ENCODE measurements at regions not wholly inside any gene's neighbourhood (a gene's known extent, or its start where the extent isn't known, plus 50 kb on each side); places are given as distances from the start of the nearest gene placed in this dataset.
A peak's percentile ranks its signal among the peaks of the same experiment; 100 is the strongest.

DNA sequence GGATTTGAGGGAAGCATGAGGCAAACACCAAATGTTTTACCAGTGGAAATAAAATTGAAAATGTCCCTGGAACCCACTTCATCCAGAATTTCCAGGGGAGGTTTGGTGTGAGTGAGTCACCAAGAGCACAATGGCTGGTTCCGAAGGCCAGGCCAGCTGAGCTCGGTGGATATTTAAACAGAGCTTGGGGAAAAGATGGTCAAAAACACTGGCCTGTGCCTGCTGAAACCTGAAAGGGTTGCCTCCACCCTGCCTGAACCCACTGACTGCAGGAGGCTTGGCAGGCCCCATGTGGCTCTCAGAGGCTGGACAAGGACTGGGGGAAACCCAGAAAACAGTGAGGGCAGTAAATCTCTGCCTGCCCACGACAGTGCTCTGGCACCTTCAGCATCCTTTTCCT lies 93.9 kb downstream of the TTC32 start:
- no peaks in the 10 kb centered on the region for H3K9me3 ChIP-seq (replicated peaks; ENCODE audit: low read length)
- peaks cover 11% of the 10 kb centered on the region for H3K4me1 ChIP-seq (ENCODE audit: control insufficient read depth, insufficient read depth, low read length)
- no peaks in the 10 kb centered on the region for H3K36me3 ChIP-seq (ENCODE audit: insufficient read depth, low read length)
- no peaks in the 10 kb centered on the region for H3K27me3 ChIP-seq (ENCODE audit: control insufficient read depth, insufficient read depth, low read length)
- no peak overlapping the region for H3K4me2 ChIP-seq (ENCODE audit: low read length)
- H3K9ac ChIP-seq (ENCODE audit: low read depth, low read length): no peak overlapping the region
- H3K4me3 ChIP-seq (ENCODE audit: low read length): no peak overlapping the region

- Histone ChIP-seq H3K36me3 (ENCODE audit: insufficient read depth, low read length) (no peaks in the 10 kb centered on the region), H3K4me2 (ENCODE audit: low read length) (no peak overlapping the region), H3K9ac (ENCODE audit: low read depth, low read length) (no peak overlapping the region), H3K4me3 (ENCODE audit: low read length) (no peak overlapping the region), H3K27me3 (ENCODE audit: control insufficient read depth, insufficient read depth, low read length) (no peaks in the 10 kb centered on the region), H3K4me1 (ENCODE audit: control insufficient read depth, insufficient read depth, low read length) (peaks cover 14% of the 10 kb centered on the region), H3K9me3 (replicated peaks; ENCODE audit: low read length) (no peaks in the 10 kb centered on the region)
Observed at GRCh38 chr2:19807346-19807745, 94.4 kb downstream of the TTC32 start.

DNA sequence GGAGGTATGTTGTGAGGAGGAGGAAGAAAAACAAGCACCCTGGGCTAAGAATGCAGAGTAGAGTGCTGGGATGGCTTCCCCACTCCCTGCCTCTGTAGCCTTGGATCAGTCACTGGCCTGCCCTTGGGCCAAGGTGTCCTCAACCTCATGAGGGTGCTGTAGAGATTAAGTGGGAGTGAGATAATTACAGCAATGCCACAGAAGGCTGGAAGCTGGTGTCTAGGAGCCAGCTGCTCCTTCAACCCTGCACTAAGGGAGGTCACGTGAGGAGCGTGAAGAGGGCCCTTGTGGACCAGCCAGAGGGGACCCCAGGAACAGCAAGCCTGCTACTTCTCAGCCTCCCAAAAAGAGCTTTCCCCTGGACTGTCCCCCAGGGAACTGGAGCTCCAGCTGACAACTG lies 95.2 kb downstream of the TTC32 start:
- Histone ChIP-seq H3K36me3 (ENCODE audit: insufficient read depth, low read length) (no peaks in the 10 kb centered on the region), H3K4me2 (ENCODE audit: low read length) (no peak overlapping the region), H3K4me1 (ENCODE audit: control insufficient read depth, insufficient read depth, low read length) (peaks cover 19% of the 10 kb centered on the region), H3K9ac (ENCODE audit: low read depth, low read length) (no peak overlapping the region), H3K4me3 (ENCODE audit: low read length) (no peak overlapping the region), H3K27me3 (ENCODE audit: control insufficient read depth, insufficient read depth, low read length) (no peaks in the 10 kb centered on the region), H3K9me3 (replicated peaks; ENCODE audit: low read length) (no peaks in the 10 kb centered on the region)

DNA sequence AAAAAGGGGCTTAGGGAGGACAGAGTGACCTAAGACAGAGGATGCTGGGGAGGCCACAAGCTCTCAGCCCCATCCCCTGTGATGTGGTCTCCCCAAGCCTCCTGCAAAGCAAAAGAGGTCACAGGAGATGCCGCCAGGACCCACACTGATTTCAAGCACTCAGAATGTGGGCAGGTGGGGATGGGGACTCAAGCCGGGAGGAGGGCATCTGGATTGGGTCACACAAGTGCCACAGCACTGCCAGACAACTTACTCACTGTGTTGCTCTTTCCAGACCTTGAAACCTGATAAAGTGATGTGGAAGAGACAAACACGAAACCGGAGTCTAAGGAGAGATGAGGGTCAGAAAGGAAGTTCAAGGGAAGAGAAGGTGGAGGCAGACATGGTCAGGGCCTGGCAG lies 95.7 kb downstream of the TTC32 start:
- Histone ChIP-seq H3K36me3 (ENCODE audit: insufficient read depth, low read length) (no peaks in the 10 kb centered on the region), H3K9me3 (replicated peaks; ENCODE audit: low read length) (no peaks in the 10 kb centered on the region)

GRCh38 chr2:19805266-19805665 lies 96.5 kb downstream of the TTC32 start:
- H3K27me3 ChIP-seq (ENCODE audit: control insufficient read depth, insufficient read depth, low read length): no peaks in the 10 kb centered on the region
- no peak overlapping the region for H3K9ac ChIP-seq (ENCODE audit: low read depth, low read length)
- H3K36me3 ChIP-seq (ENCODE audit: insufficient read depth, low read length): no peaks in the 10 kb centered on the region
- H3K4me2 ChIP-seq (ENCODE audit: low read length): no peak overlapping the region
- no peak overlapping the region for H3K4me3 ChIP-seq (ENCODE audit: low read length)
- no peaks in the 10 kb centered on the region for H3K9me3 ChIP-seq (replicated peaks; ENCODE audit: low read length)
- H3K4me1 ChIP-seq (ENCODE audit: control insufficient read depth, insufficient read depth, low read length): peaks cover 31% of the 10 kb centered on the region

More for the DNA sequence above, 95.7 kb downstream of the TTC32 start:
- Histone ChIP-seq H3K4me2 (ENCODE audit: low read length) (no peak overlapping the region), H3K4me1 (ENCODE audit: control insufficient read depth, insufficient read depth, low read length) (peaks cover 22% of the 10 kb centered on the region), H3K4me3 (ENCODE audit: low read length) (no peak overlapping the region), H3K27me3 (ENCODE audit: control insufficient read depth, insufficient read depth, low read length) (no peaks in the 10 kb centered on the region), H3K9ac (ENCODE audit: low read depth, low read length) (no peak overlapping the region)

DNA sequence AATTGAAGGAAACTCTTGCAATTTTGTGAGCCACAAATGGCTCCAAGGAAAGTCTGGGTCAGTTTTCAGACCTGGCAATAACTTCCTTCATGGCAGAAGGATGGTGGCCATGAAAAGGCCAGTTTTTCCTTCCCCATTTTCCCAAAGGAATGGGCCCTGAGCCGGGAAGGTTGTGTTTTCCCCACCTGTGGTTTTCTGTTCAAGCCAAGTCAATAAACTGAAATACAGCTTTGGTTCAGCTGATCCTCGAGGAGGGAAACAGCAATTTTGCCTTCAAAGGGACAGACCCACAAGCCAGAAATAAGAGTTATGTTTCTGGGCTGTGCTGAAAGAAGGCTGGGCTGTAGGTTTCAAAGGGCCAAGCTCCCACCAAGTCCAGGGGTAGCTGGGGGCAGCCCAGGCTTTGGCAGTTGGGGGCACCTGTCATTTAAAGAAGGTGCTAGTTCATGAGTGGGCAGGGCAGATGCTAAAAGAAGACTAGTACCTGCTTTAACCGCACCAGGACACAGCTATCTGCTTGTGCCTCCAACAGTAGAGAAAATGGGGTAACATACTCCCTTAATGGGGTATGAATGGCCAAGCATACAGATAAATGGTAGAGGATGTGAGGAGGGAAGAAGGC lies 97.0 kb downstream of the TTC32 start:
- H3K9me3 ChIP-seq (replicated peaks; ENCODE audit: low read length): no peaks in the 10 kb centered on the region
- H3K27me3 ChIP-seq (ENCODE audit: control insufficient read depth, insufficient read depth, low read length): no peaks in the 10 kb centered on the region
- no peak overlapping the region for H3K9ac ChIP-seq (ENCODE audit: low read depth, low read length)
- peaks cover 32% of the 10 kb centered on the region for H3K4me1 ChIP-seq (ENCODE audit: control insufficient read depth, insufficient read depth, low read length)
- no peaks in the 10 kb centered on the region for H3K36me3 ChIP-seq (ENCODE audit: insufficient read depth, low read length)
- H3K4me2 ChIP-seq (ENCODE audit: low read length): no peak overlapping the region
- no peak overlapping the region for H3K4me3 ChIP-seq (ENCODE audit: low read length)

DNA sequence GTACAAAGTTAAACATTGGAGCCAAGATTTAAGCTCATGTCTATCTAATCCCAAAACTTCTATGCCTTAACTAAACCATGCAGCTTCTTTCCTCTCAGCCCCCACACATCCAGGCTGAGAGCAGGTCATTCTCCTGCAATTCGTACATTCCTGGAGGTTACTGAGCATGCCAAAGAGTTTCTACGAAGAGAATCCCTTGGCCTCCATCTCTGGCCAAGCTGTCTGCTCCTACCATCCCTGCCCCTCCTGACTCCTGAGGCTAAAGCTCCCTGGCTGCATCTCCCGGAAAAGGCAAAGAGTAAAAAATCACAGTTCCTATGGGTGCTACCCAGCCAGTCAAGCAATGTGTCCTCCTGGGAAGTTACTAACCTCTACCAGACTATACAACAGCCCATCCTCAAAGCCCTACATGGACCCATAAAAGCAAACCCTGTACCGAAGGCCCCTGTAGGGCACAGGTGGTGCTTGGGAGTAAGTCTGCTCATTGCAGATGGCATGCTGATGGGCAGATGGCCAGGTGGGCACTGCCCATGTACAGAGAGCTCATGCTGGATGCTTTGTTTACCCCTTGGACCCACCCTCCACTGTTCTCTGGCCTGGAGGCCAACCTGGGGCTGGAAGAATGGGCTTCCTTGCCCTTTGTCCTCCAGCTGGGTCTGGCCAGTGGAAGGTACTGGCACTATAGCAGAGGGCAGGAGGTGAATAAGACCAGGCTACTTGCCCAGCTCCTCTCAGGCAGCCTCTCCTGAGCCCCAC lies 99.5 kb downstream of the TTC32 start:
- H3K4me1 ChIP-seq (ENCODE audit: control insufficient read depth, insufficient read depth, low read length): peaks cover 32% of the 10 kb centered on the region
- H3K36me3 ChIP-seq (ENCODE audit: insufficient read depth, low read length): no peaks in the 10 kb centered on the region
- H3K4me3 ChIP-seq (ENCODE audit: low read length): peak overlapping the region; percentile 29
- no peaks in the 10 kb centered on the region for H3K27me3 ChIP-seq (ENCODE audit: control insufficient read depth, insufficient read depth, low read length)
- H3K9me3 ChIP-seq (replicated peaks; ENCODE audit: low read length): no peaks in the 10 kb centered on the region
- no peak overlapping the region for H3K9ac ChIP-seq (ENCODE audit: low read depth, low read length)
- peak overlapping the region; percentile 58 for H3K4me2 ChIP-seq (ENCODE audit: low read length)

- Histone ChIP-seq H3K9me3 (replicated peaks; ENCODE audit: low read length) (no peaks in the 10 kb centered on the region), H3K4me1 (ENCODE audit: control insufficient read depth, insufficient read depth, low read length) (peaks cover 29% of the 10 kb centered on the region), H3K27me3 (ENCODE audit: control insufficient read depth, insufficient read depth, low read length) (no peaks in the 10 kb centered on the region), H3K4me2 (ENCODE audit: low read length) (peak overlapping the region; percentile 58), H3K4me3 (ENCODE audit: low read length) (peak overlapping the region; percentile 29), H3K9ac (ENCODE audit: low read depth, low read length) (peak overlapping the region; percentile 15), H3K36me3 (ENCODE audit: insufficient read depth, low read length) (no peaks in the 10 kb centered on the region)
Observed at GRCh38 chr2:19801367-19802080, 100.3 kb downstream of the TTC32 start.

DNA sequence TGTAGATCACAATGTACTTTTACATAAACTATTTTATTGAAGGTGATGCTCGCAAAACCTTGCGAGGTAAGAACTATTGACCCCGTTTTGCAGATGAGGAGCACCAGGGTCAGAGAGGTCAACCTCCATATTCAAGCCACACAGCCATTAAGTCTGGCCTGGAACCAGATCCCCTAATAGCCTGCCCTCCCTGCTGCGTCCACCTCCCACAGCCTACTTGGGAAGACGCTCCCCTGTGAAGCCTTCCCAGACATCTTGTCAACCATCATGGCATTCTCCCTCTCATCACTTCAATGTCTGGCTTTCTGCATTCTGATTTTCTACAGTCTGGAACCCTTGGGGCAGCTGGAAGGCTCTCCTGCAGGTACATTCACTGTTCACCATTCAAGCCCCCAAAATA lies 101.0 kb downstream of the TTC32 start:
- H3K27me3 ChIP-seq (ENCODE audit: control insufficient read depth, insufficient read depth, low read length): no peaks in the 10 kb centered on the region
- no peaks in the 10 kb centered on the region for H3K36me3 ChIP-seq (ENCODE audit: insufficient read depth, low read length)
- peaks cover 25% of the 10 kb centered on the region for H3K4me1 ChIP-seq (ENCODE audit: control insufficient read depth, insufficient read depth, low read length)
- H3K4me2 ChIP-seq (ENCODE audit: low read length): peak overlapping the region; percentile 44
- H3K9me3 ChIP-seq (replicated peaks; ENCODE audit: low read length): no peaks in the 10 kb centered on the region
- no peak overlapping the region for H3K4me3 ChIP-seq (ENCODE audit: low read length)
- H3K9ac ChIP-seq (ENCODE audit: low read depth, low read length): no peak overlapping the region

DNA sequence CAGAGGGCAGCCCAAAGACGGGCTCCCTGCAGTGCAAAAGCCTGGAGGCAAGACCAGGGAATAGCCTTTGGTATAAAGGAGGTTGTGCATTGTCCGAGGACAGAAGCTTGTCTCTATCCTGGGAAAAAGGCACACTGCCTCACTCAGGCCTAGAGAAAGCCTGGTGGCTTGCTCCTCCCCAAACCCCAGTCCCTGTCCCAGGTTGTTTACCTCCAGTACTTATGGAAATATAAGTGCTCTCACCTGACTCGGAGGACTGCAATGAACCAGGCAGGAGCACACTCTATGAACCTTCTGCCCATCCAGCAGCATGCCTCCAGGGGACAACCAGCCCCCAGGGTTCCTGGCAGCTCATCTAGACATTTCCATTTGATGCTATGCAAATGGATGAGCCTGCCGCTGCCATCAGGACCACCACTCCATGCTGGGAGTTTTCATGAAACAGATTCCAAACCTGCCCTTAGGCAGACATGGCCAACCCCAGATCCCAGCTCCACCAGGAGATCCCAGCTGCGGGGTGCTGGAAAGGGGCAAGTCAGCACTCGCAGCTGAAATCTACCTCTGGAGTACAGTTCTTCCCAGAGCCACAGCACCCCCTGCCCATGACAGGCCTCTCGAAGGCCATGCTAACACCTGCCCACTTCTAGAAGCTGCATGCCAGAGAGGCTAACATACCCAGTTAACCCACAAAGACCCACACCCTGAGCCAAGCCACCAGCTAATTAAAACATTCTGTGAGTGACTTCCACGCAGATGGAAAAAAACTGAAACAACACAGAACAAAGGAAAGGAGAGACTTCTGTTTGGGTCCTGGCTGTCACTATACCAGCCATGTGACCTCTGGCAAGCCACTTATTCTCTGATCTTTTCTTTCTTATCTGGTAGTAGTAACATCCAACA lies 101.7 kb downstream of the TTC32 start:
- H3K36me3 ChIP-seq (ENCODE audit: insufficient read depth, low read length): no peaks in the 10 kb centered on the region
- peaks cover 25% of the 10 kb centered on the region for H3K4me1 ChIP-seq (ENCODE audit: control insufficient read depth, insufficient read depth, low read length)

DNA sequence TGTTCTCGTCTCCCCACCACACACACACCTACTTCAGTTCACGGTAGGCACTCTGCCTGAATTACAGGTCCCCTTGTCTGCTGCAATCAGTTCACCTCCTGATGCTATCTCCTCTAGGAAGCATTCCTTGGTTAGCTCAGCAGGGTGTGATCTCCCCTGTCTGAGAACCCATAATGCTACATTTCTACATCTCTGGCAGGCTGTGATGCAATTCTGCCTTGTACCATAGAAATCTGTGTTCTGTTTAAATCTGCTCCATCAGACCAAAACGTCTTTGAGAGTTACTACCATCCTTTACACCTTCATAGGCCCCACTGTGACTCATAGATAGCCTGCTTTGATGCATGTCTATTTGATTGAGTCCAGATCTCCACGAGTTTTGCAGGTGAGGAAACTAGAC lies 103.9 kb downstream of the TTC32 start:
- Histone ChIP-seq H3K36me3 (ENCODE audit: insufficient read depth, low read length) (no peaks in the 10 kb centered on the region), H3K9ac (ENCODE audit: low read depth, low read length) (no peak overlapping the region), H3K4me2 (ENCODE audit: low read length) (no peak overlapping the region), H3K4me1 (ENCODE audit: control insufficient read depth, insufficient read depth, low read length) (peaks cover 25% of the 10 kb centered on the region), H3K27me3 (ENCODE audit: control insufficient read depth, insufficient read depth, low read length) (no peaks in the 10 kb centered on the region), H3K9me3 (replicated peaks; ENCODE audit: low read length) (no peaks in the 10 kb centered on the region), H3K4me3 (ENCODE audit: low read length) (no peak overlapping the region)

More for the DNA sequence above, 101.7 kb downstream of the TTC32 start:
- Histone ChIP-seq H3K9me3 (replicated peaks; ENCODE audit: low read length) (no peaks in the 10 kb centered on the region), H3K27me3 (ENCODE audit: control insufficient read depth, insufficient read depth, low read length) (no peaks in the 10 kb centered on the region), H3K4me3 (ENCODE audit: low read length) (no peak overlapping the region), H3K9ac (ENCODE audit: low read depth, low read length) (no peak overlapping the region), H3K4me2 (ENCODE audit: low read length) (no peak overlapping the region)

All from skeletal muscle satellite cell (primary cell).